HepG2 (cell line): ENCODE measurements at regions not wholly inside any gene's neighbourhood (a gene's known extent, or its start where the extent isn't known, plus 50 kb on each side); places are given as distances from the start of the nearest gene placed in this dataset.

Source experiments
- HMG20B ChIP-seq: conservative IDR thresholded peaks from 2 replicates; pipeline ENCODE4 v1.6.1; 2016; ENCODE audit warnings: missing genetic modification reagents, missing compliant biosample characterization
- MATR3 ChIP-seq: sonication (generic); formaldehyde crosslinking; IDR thresholded peaks from 2 replicates; pipeline ENCODE4 v1.4.0; 2020; ENCODE audit warnings: missing genetic modification reagents
- MZF1 ChIP-seq: sonication (generic); formaldehyde crosslinking; IDR thresholded peaks from 2 replicates; pipeline ENCODE4 v1.8.1; 2023; ENCODE audit warnings: mild to moderate bottlenecking, missing genetic modification reagents, borderline replicate concordance
- SP1 ChIP-seq, 2 experiments: fragments of 450-650 bp in 1 of 2; sonication (generic) in 1 of 2; formaldehyde crosslinking in 1 of 2; IDR thresholded peaks; 2 replicates each; pipeline versions ENCODE4 v1.4.0 to v1.6.1; 2016 to 2020; ENCODE audit warnings: missing genetic modification reagents in 1 of 2
- SP2 ChIP-seq: sonication (generic); formaldehyde crosslinking; IDR thresholded peaks from 2 replicates; pipeline ENCODE4 v1.5.1; 2020; ENCODE audit warnings: mild to moderate bottlenecking, missing genetic modification reagents
- ZNF138 ChIP-seq: sonication (generic); formaldehyde crosslinking; IDR thresholded peaks from 2 replicates; pipeline ENCODE4 v1.5.0; 2020; ENCODE audit warnings: mild to moderate bottlenecking, low read depth, missing genetic modification reagents
- TF ChIP-seq, protein P1 (sequence below): sonication (generic); formaldehyde crosslinking; IDR thresholded peaks from 2 replicates; pipeline ENCODE4 v1.4.0; 2020; ENCODE audit warnings: mild to moderate bottlenecking, missing genetic modification reagents, borderline replicate concordance
- TF ChIP-seq, protein P2 (sequence below): sonication (generic); formaldehyde crosslinking; IDR thresholded peaks from 2 replicates; pipeline ENCODE4 v1.4.0; 2020; ENCODE audit warnings: missing genetic modification reagents, borderline replicate concordance
- TF ChIP-seq, protein P3 (sequence below): IDR thresholded peaks from 2 replicates; pipeline ENCODE4 v1.6.1; 2016; ENCODE audit warnings: missing compliant biosample characterization, missing genetic modification reagents, borderline replicate concordance
- TF ChIP-seq, protein P4 (sequence below): sonication (generic); formaldehyde crosslinking; IDR thresholded peaks from 2 replicates; pipeline ENCODE4 v1.5.0; 2020; ENCODE audit warnings: mild to moderate bottlenecking, missing genetic modification reagents, moderate library complexity
- TF ChIP-seq, protein P5 (sequence below): conservative IDR thresholded peaks from 2 replicates; pipeline ENCODE4 v1.6.1; 2018; ENCODE audit warnings: missing genetic modification reagents

DNA sequence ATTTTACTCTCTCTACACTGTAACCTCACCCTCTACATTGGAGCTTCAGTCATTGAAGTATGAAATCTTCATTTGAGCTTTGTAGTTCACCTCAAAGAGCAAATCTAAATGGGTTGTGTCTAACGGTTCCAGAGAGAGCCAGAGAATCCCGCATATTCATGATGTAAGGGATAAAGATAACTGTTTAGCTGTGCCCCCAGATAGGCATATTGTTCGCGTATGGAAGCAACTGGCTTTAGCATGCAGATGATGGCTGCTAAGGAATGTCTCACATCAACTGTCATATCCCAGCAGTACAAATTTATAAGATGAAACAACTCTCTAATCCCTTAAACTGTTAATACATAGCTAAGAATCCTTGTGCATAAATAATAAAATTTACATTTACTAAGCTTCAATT is 412.7 kb upstream of the ROBO2 start:
- TF ChIP-seq, protein P1, sequence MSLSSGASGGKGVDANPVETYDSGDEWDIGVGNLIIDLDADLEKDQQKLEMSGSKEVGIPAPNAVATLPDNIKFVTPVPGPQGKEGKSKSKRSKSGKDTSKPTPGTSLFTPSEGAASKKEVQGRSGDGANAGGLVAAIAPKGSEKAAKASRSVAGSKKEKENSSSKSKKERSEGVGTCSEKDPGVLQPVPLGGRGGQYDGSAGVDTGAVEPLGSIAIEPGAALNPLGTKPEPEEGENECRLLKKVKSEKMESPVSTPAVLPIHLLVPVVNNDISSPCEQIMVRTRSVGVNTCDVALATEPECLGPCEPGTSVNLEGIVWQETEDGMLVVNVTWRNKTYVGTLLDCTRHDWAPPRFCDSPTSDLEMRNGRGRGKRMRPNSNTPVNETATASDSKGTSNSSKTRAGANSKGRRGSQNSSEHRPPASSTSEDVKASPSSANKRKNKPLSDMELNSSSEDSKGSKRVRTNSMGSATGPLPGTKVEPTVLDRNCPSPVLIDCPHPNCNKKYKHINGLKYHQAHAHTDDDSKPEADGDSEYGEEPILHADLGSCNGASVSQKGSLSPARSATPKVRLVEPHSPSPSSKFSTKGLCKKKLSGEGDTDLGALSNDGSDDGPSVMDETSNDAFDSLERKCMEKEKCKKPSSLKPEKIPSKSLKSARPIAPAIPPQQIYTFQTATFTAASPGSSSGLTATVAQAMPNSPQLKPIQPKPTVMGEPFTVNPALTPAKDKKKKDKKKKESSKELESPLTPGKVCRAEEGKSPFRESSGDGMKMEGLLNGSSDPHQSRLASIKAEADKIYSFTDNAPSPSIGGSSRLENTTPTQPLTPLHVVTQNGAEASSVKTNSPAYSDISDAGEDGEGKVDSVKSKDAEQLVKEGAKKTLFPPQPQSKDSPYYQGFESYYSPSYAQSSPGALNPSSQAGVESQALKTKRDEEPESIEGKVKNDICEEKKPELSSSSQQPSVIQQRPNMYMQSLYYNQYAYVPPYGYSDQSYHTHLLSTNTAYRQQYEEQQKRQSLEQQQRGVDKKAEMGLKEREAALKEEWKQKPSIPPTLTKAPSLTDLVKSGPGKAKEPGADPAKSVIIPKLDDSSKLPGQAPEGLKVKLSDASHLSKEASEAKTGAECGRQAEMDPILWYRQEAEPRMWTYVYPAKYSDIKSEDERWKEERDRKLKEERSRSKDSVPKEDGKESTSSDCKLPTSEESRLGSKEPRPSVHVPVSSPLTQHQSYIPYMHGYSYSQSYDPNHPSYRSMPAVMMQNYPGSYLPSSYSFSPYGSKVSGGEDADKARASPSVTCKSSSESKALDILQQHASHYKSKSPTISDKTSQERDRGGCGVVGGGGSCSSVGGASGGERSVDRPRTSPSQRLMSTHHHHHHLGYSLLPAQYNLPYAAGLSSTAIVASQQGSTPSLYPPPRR (CRISPR knock-in tag), result no peak
- TF ChIP-seq SP2 (CRISPR knock-in tag), result no peak
- TF ChIP-seq, protein P2, sequence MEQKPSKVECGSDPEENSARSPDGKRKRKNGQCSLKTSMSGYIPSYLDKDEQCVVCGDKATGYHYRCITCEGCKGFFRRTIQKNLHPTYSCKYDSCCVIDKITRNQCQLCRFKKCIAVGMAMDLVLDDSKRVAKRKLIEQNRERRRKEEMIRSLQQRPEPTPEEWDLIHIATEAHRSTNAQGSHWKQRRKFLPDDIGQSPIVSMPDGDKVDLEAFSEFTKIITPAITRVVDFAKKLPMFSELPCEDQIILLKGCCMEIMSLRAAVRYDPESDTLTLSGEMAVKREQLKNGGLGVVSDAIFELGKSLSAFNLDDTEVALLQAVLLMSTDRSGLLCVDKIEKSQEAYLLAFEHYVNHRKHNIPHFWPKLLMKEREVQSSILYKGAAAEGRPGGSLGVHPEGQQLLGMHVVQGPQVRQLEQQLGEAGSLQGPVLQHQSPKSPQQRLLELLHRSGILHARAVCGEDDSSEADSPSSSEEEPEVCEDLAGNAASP (CRISPR knock-in tag), result no peak
- TF ChIP-seq ZNF138 (CRISPR knock-in tag), result no peak
- TF ChIP-seq, protein P3, sequence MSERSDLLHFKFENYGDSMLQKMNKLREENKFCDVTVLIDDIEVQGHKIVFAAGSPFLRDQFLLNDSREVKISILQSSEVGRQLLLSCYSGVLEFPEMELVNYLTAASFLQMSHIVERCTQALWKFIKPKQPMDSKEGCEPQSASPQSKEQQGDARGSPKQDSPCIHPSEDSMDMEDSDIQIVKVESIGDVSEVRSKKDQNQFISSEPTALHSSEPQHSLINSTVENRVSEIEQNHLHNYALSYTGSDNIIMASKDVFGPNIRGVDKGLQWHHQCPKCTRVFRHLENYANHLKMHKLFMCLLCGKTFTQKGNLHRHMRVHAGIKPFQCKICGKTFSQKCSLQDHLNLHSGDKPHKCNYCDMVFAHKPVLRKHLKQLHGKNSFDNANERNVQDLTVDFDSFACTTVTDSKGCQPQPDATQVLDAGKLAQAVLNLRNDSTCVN (CRISPR knock-in tag), result no peak
- no peak for TF ChIP-seq HMG20B (CRISPR knock-in tag)
- no peak for TF ChIP-seq MATR3
- TF ChIP-seq, protein P4, sequence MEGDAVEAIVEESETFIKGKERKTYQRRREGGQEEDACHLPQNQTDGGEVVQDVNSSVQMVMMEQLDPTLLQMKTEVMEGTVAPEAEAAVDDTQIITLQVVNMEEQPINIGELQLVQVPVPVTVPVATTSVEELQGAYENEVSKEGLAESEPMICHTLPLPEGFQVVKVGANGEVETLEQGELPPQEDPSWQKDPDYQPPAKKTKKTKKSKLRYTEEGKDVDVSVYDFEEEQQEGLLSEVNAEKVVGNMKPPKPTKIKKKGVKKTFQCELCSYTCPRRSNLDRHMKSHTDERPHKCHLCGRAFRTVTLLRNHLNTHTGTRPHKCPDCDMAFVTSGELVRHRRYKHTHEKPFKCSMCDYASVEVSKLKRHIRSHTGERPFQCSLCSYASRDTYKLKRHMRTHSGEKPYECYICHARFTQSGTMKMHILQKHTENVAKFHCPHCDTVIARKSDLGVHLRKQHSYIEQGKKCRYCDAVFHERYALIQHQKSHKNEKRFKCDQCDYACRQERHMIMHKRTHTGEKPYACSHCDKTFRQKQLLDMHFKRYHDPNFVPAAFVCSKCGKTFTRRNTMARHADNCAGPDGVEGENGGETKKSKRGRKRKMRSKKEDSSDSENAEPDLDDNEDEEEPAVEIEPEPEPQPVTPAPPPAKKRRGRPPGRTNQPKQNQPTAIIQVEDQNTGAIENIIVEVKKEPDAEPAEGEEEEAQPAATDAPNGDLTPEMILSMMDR (CRISPR knock-in tag), result no peak
- no peak for TF ChIP-seq MZF1 (CRISPR knock-in tag)
- TF ChIP-seq, protein P5, sequence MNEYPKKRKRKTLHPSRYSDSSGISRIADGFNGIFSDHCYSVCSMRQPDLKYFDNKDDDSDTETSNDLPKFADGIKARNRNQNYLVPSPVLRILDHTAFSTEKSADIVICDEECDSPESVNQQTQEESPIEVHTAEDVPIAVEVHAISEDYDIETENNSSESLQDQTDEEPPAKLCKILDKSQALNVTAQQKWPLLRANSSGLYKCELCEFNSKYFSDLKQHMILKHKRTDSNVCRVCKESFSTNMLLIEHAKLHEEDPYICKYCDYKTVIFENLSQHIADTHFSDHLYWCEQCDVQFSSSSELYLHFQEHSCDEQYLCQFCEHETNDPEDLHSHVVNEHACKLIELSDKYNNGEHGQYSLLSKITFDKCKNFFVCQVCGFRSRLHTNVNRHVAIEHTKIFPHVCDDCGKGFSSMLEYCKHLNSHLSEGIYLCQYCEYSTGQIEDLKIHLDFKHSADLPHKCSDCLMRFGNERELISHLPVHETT (CRISPR knock-in tag), result no peak
- TF ChIP-seq SP1 (IDR thresholded peaks at IDR 0.05), result no peak
- TF ChIP-seq SP1 (CRISPR knock-in tag; IDR thresholded peaks at IDR 0.05), result no peak
